GM12878 (cell line): ENCODE measurements at regions not wholly inside any gene's neighbourhood (a gene's known extent, or its start where the extent isn't known, plus 50 kb on each side); places are given as distances from the start of the nearest gene placed in this dataset.

Experiments used
- EGR1 ChIP-seq, 2 experiments: IDR thresholded peaks; 1 replicate in 1 of 2; 2 replicates in 1 of 2; pipeline ENCODE4 v1.6.1; 2011 to 2012; ENCODE audit warnings: low read depth in 2 of 2, low read length in 2 of 2, borderline replicate concordance in 1 of 2, mild to moderate bottlenecking in 1 of 2, moderate library complexity in 1 of 2
- EZH2 ChIP-seq: IDR thresholded peaks from 2 replicates; pipeline ENCODE4 v1.6.1; 2012; ENCODE audit warnings: low read depth, mild to moderate bottlenecking, control low read depth, inconsistent platforms, low read length, borderline replicate concordance; ENCODE audit not compliant: control insufficient read depth
- FOXK2 ChIP-seq: fragments of 450-650 bp; IDR thresholded peaks from 2 replicates; pipeline ENCODE4 v1.6.1; 2017; ENCODE audit warnings: mild to moderate bottlenecking, moderate library complexity
- SREBF1 ChIP-seq: IDR thresholded peaks from 2 replicates; pipeline ENCODE4 v1.6.1; 2012; ENCODE audit warnings: mild to moderate bottlenecking, low read length
- TAF1 ChIP-seq: IDR thresholded peaks from 2 replicates; pipeline ENCODE4 v1.6.1; 2011; ENCODE audit warnings: mild to moderate bottlenecking, low read depth, low read length, borderline replicate concordance
- TF ChIP-seq, protein P1 (sequence below), 3 experiments: IDR thresholded peaks in 2 of 3; conservative IDR thresholded peaks in 1 of 3; 2 replicates each; pipeline ENCODE4 v1.5.1; 2011; ENCODE audit warnings: low read depth in 3 of 3, low read length in 3 of 3, mild to moderate bottlenecking in 3 of 3, control low read depth in 2 of 3, moderate library complexity in 2 of 3, inconsistent platforms in 1 of 3, mixed read lengths in 1 of 3; ENCODE audit not compliant: control insufficient read depth in 2 of 3, insufficient read depth in 1 of 3; ENCODE audit errors: extremely low read depth in 1 of 3
- TF ChIP-seq, protein P2 (sequence below): fragments of 450-650 bp; formaldehyde crosslinking; IDR thresholded peaks from 2 replicates; pipeline ENCODE4 v1.4.0; 2020; ENCODE audit warnings: mild to moderate bottlenecking, moderate library complexity
- TF ChIP-seq, protein P3 (sequence below): IDR thresholded peaks from 2 replicates; pipeline ENCODE4 v1.6.1; 2012; ENCODE audit warnings: low read depth, low read length, improper control_type of control experiment

DNA sequence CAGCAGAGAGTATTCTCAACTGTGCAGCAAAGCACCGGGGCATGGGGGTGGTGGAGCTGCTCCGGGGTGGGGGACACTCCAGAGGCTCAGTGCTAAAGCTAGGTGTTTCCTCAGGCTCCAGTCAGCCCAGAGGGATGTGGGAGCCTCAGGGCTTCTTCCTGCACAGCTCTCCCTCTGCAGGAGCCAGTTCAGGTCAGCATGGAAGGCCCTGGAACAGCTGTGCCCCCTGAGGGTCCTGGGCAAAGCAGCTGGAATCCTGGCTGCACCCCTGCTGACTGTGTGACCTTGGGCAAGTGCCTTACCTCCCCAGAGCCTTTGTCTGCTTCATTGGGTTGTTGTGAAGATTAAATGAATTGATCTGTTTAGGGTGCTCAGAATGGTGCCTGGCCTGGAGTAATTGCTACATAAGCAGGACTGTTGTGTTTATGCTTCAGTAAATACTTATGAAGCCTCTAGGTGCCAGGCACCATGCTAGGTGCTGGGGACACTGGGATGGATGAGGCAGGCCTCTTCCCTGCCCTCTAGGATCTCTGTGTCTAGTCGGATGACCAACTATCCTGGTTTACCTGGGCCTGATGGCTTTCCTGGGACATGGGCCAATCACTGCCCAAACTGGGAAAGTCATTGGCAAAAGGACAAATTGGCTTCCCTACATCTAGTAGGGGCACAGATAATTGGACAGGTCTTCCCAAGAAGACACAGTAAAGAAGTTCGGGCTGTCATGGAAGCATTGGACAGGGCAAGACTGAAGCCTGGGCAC lies 64.2 kb upstream of the LCTL start:
- TF ChIP-seq, protein P1, sequence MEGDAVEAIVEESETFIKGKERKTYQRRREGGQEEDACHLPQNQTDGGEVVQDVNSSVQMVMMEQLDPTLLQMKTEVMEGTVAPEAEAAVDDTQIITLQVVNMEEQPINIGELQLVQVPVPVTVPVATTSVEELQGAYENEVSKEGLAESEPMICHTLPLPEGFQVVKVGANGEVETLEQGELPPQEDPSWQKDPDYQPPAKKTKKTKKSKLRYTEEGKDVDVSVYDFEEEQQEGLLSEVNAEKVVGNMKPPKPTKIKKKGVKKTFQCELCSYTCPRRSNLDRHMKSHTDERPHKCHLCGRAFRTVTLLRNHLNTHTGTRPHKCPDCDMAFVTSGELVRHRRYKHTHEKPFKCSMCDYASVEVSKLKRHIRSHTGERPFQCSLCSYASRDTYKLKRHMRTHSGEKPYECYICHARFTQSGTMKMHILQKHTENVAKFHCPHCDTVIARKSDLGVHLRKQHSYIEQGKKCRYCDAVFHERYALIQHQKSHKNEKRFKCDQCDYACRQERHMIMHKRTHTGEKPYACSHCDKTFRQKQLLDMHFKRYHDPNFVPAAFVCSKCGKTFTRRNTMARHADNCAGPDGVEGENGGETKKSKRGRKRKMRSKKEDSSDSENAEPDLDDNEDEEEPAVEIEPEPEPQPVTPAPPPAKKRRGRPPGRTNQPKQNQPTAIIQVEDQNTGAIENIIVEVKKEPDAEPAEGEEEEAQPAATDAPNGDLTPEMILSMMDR (IDR thresholded peaks at IDR 0.05 in 2 of 3, conservative IDR thresholded peaks at IDR 0.05 in 1 of 3; ENCODE audit: control insufficient read depth in 2 of 3, extremely low read depth in 1 of 3, insufficient read depth in 1 of 3, low read depth in 3 of 3, low read length in 3 of 3), result no peak
- TF ChIP-seq EGR1 (IDR thresholded peaks at IDR 0.05; ENCODE audit: borderline replicate concordance in 1 of 2, low read depth in 2 of 2, low read length in 2 of 2) (no peak), FOXK2 (no peak), EZH2 (no peak), TAF1 (no peak), SREBF1 (no peak)
- TF ChIP-seq, protein P2, sequence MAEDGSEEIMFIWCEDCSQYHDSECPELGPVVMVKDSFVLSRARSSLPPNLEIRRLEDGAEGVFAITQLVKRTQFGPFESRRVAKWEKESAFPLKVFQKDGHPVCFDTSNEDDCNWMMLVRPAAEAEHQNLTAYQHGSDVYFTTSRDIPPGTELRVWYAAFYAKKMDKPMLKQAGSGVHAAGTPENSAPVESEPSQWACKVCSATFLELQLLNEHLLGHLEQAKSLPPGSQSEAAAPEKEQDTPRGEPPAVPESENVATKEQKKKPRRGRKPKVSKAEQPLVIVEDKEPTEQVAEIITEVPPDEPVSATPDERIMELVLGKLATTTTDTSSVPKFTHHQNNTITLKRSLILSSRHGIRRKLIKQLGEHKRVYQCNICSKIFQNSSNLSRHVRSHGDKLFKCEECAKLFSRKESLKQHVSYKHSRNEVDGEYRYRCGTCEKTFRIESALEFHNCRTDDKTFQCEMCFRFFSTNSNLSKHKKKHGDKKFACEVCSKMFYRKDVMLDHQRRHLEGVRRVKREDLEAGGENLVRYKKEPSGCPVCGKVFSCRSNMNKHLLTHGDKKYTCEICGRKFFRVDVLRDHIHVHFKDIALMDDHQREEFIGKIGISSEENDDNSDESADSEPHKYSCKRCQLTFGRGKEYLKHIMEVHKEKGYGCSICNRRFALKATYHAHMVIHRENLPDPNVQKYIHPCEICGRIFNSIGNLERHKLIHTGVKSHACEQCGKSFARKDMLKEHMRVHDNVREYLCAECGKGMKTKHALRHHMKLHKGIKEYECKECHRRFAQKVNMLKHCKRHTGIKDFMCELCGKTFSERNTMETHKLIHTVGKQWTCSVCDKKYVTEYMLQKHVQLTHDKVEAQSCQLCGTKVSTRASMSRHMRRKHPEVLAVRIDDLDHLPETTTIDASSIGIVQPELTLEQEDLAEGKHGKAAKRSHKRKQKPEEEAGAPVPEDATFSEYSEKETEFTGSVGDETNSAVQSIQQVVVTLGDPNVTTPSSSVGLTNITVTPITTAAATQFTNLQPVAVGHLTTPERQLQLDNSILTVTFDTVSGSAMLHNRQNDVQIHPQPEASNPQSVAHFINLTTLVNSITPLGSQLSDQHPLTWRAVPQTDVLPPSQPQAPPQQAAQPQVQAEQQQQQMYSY (CRISPR knock-in tag), result no peak
- TF ChIP-seq, protein P3, sequence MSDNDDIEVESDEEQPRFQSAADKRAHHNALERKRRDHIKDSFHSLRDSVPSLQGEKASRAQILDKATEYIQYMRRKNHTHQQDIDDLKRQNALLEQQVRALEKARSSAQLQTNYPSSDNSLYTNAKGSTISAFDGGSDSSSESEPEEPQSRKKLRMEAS, result no peak
